GM12878 (cell line): ENCODE measurements at regions not wholly inside any gene's neighbourhood (a gene's known extent, or its start where the extent isn't known, plus 50 kb on each side); places are given as distances from the start of the nearest gene placed in this dataset.

Experiments
- ATAC-seq: fragments of 200-7000 bp; cut with Tn5 transposase; 3 replicates; pipeline ENCODE4 v1.9.1; 2020; ENCODE audit warnings: mild to moderate bottlenecking, moderate library complexity
- BruUV-seq: library from RNA; stranded (reverse); fragments of 400-500 nt; replicated peaks from 2 replicates; lab custom pipeline; 2021; lab: Mats Ljungman, UMichigan
- CTCF ChIA-PET: fragments of 300-600 bp; sonication (Branson Sonifier 250); formaldehyde crosslinking; extraction: SDS; loops from one replicate; lab custom pipeline; 2021; ENCODE audit warnings: inconsistent platforms; lab: Yijun Ruan, JAX
- POLR2A ChIA-PET: fragments of 350-600 bp; formaldehyde crosslinking; extraction: SDS; loops from one replicate; lab custom pipeline; 2021; ENCODE audit warnings: inconsistent platforms; lab: Charles Lee
- RAD21 ChIA-PET: fragments of 300-600 bp; sonication (Branson Sonifier 250); formaldehyde crosslinking; loops from one replicate; lab custom pipeline; 2023; ENCODE audit warnings: antibody characterized with exemption; ENCODE audit not compliant: unreplicated experiment; lab: Charles Lee
- SMC1A ChIA-PET: fragments of 300-600 bp; sonication (Branson Sonifier 250); formaldehyde crosslinking; loops from one replicate; lab custom pipeline; 2023; ENCODE audit not compliant: unreplicated experiment, uncharacterized antibody; lab: Charles Lee
- DNase-seq: peaks from one replicate; pipeline ENCODE4 v3.0.0-alpha.2; 2011; ENCODE audit warnings: low read depth, low spot score
- FAIRE-seq: peaks from 3 replicates; lab custom pipeline; 2011; peaks lifted over from hg19 to GRCh38; lab: Jason Lieb, UNC
- H2AFZ ChIP-seq: 2 replicates; pipeline ENCODE4 v1.6.0; 2011; ENCODE audit warnings: low read depth, low read length, control low read depth; ENCODE audit not compliant: control insufficient read depth
- H3K27ac ChIP-seq: 2 replicates; pipeline ENCODE4 v1.5.1; 2011; ENCODE audit warnings: control low read depth; ENCODE audit not compliant: control insufficient read depth, insufficient read depth
- H3K27me3 ChIP-seq, 2 experiments: replicated peaks in 1 of 2; 2 replicates each; pipeline versions ENCODE4 v1.6.0 to v1.6.1; 2011; ENCODE audit warnings: low read length in 1 of 2; ENCODE audit not compliant: control insufficient read depth in 2 of 2, insufficient read depth in 2 of 2
- H3K36me3 ChIP-seq, 2 experiments: 2 replicates each; pipeline ENCODE4 v1.5.1; 2011; ENCODE audit warnings: low read length in 1 of 2; ENCODE audit not compliant: control insufficient read depth in 2 of 2, insufficient read depth in 2 of 2
- H3K4me1 ChIP-seq: 2 replicates; pipeline ENCODE4 v1.6.1; 2011; ENCODE audit warnings: mild to moderate bottlenecking, low read length, moderate library complexity, mixed read lengths; ENCODE audit not compliant: control insufficient read depth, insufficient read depth
- H3K4me2 ChIP-seq: 2 replicates; pipeline ENCODE4 v1.6.0; 2011; ENCODE audit warnings: control low read depth; ENCODE audit not compliant: control insufficient read depth, insufficient read depth
- H3K4me3 ChIP-seq: fragments of 200-600 bp; sonication (generic); 2 replicates; pipeline ENCODE4 v1.5.1; 2016
- H3K79me2 ChIP-seq: 2 replicates; pipeline ENCODE4 v1.6.0; 2011; ENCODE audit warnings: low read length; ENCODE audit not compliant: control insufficient read depth, insufficient read depth
- H3K9ac ChIP-seq: 2 replicates; pipeline ENCODE4 v1.8.0; 2011; ENCODE audit warnings: low read length, control low read depth, mixed read lengths; ENCODE audit not compliant: control insufficient read depth, insufficient read depth
- H3K9me3 ChIP-seq: replicated peaks from 3 replicates; pipeline ENCODE4 v1.5.1; 2011; ENCODE audit warnings: mild to moderate bottlenecking, low read length; ENCODE audit not compliant: control insufficient read depth, insufficient read depth
- H4K20me1 ChIP-seq: 2 replicates; pipeline ENCODE4 v1.6.0; 2011; ENCODE audit not compliant: control insufficient read depth, insufficient read depth
- ASH2L ChIP-seq: fragments of 300-600, 200-600 bp; sonication (generic); IDR thresholded peaks from 2 replicates; pipeline ENCODE4 v1.6.1; 2017; ENCODE audit warnings: low read depth, mild to moderate bottlenecking, borderline replicate concordance
- BCLAF1 ChIP-seq: fragments of 450-650 bp; IDR thresholded peaks from 2 replicates; pipeline ENCODE4 v1.6.1; 2017; ENCODE audit warnings: antibody characterized with exemption, mild to moderate bottlenecking, moderate library complexity
- FOXK2 ChIP-seq: fragments of 450-650 bp; IDR thresholded peaks from 2 replicates; pipeline ENCODE4 v1.6.1; 2017; ENCODE audit warnings: mild to moderate bottlenecking, moderate library complexity
- MTA2 ChIP-seq: fragments of 450-650 bp; IDR thresholded peaks from 2 replicates; pipeline ENCODE4 v1.6.1; 2016; ENCODE audit warnings: low read depth, mild to moderate bottlenecking, moderate library complexity
- NFYA ChIP-seq: IDR thresholded peaks from 2 replicates; pipeline ENCODE4 v1.6.1; 2011; ENCODE audit warnings: low read depth, mild to moderate bottlenecking, low read length, improper control_type of control experiment, borderline replicate concordance
- POU2F2 ChIP-seq: IDR thresholded peaks from 3 replicates; pipeline ENCODE4 v1.6.1; 2011; ENCODE audit warnings: low read depth, mild to moderate bottlenecking, low read length, borderline replicate concordance
- REST ChIP-seq: IDR thresholded peaks from 2 replicates; pipeline ENCODE4 v1.6.1; 2012; ENCODE audit warnings: mild to moderate bottlenecking, low read depth, low read length
- SPI1 ChIP-seq: IDR thresholded peaks from 2 replicates; pipeline ENCODE4 v1.6.1; 2011; ENCODE audit warnings: low read depth, mild to moderate bottlenecking, low read length, moderate library complexity, borderline replicate concordance; ENCODE audit not compliant: insufficient read depth
- TCF12 ChIP-seq: IDR thresholded peaks from 2 replicates; pipeline ENCODE4 v1.6.1; 2011; ENCODE audit warnings: low read depth, mild to moderate bottlenecking, low read length
- TCF3 ChIP-seq: IDR thresholded peaks from 2 replicates; pipeline ENCODE4 v1.6.1; 2012; ENCODE audit warnings: low read depth, mild to moderate bottlenecking, low read length, borderline replicate concordance; ENCODE audit not compliant: insufficient read depth
- TCF7 ChIP-seq: IDR thresholded peaks from 2 replicates; pipeline ENCODE4 v1.6.1; 2014; ENCODE audit warnings: antibody characterized with exemption, borderline replicate concordance
- WRNIP1 ChIP-seq: IDR thresholded peaks from 2 replicates; pipeline ENCODE4 v1.6.1; 2011; ENCODE audit warnings: low read depth, low read length, improper control_type of control experiment, borderline replicate concordance
- WGBS: methylation state at CpG from one replicate; pipeline ENCODE4 v1.1.6; 2016; ENCODE audit warnings: low lambda C conversion rate; ENCODE audit not compliant: insufficient replicate concordance, insufficient coverage; ENCODE audit errors: missing lambda C conversion rate; 5-methylcytosine and 5-hydroxymethylcytosine counted together
- in situ Hi-C: fragments of 300-500 bp; cut with MboI; formaldehyde crosslinking; loops from 9 replicates; pipeline ENCODE4 v1.14.3; 2018; ENCODE audit warnings: mixed read lengths
- intact Hi-C: fragments of 100-400 bp; cut with micrococcal nuclease; formaldehyde crosslinking; loops from one replicate; pipeline ENCODE4 v1.14.2; 2022; ENCODE audit not compliant: unreplicated experiment
- TF ChIP-seq, protein P1 (sequence below): IDR thresholded peaks from 2 replicates; pipeline ENCODE4 v1.6.1; 2012; ENCODE audit warnings: low read length, inconsistent platforms

DNA sequence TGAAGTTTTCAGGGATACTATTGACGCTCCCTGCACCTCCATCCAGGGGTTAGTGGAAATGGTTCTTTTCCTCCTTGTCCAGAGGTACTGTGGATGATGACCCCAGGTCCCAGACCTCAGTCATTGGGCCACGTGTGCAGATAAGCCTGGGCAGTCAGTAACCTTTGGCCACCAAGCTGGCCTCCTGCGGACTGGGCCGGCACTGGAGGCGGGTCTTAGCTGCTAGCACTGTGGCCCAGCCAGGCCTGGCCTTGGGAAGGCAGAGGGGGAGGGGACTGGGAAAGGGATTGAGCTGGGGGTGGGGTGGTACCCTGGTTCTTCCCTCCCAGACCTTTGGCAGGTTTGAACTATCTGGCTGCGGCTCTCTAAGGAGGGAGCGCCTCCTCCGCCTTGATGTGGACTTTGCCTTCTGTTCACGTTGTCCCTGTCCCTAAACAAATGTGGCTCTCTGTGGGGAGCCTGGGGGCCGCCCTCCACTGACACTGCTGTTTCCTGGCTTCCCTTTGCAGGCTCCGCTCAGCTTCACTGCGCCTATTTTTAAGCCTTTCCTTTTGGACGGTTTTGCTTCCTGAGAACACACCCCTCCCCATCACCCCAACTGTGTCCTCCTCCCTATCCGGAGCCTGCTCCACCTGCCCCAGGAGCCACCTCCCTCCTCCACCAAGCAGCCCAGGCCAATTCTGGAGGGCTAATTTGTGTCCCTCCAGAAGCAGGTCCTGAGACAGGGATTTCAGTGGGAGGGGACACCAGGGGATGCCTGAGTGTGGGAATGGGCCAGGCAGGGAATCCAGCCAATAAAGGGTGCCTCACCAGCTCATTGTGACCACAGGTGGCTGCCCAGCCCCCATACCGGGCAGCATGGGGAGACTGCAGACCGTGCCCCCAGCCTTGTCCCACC lies 251.9 kb downstream of the SEC14L1 start (continued):
- TF ChIP-seq BCLAF1 (no peak), ASH2L (no peak), FOXK2 (no peak), POU2F2 (no peak), WRNIP1 (no peak), SPI1 (no peak), TCF3 (no peak), TCF7 (no peak)

DNA sequence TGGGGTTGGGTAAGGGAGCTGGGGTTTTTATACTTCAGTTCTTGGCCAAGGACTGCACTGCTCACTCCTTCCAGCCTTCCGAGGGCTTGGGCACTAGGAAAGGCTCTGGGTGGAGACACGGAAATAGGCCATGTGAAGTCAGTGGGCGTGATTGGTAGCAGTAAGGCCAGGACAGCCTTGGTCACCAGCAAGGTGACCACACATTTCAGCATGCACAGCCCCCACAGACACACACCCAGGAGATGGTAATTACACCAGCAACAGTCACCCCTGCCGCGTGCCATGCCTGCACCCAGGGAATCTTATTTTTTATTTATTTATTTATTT lies 252.5 kb downstream of the SEC14L1 start:
- Histone ChIP-seq H3K27me3 (no peaks in the 10 kb centered on the region), H4K20me1 (no peaks in the 10 kb centered on the region), H2AFZ (no peak overlapping the region), H3K4me2 (no peak overlapping the region), H3K4me1 (peaks cover 16% of the 10 kb centered on the region), H3K79me2 (peaks cover 12% of the 10 kb centered on the region), H3K9ac (no peak overlapping the region), H3K4me3 (no peak overlapping the region), H3K27ac (no peak overlapping the region), H3K36me3 (peaks cover 0 to 3% of the 10 kb centered on the region in 2 experiments; a peak in 3 of 4 replicates), H3K9me3 (no peaks in the 10 kb centered on the region)
- POLR2A ChIA-PET, result no interaction called here
- DNase-seq (no peak), FAIRE-seq (no peak), ATAC-seq (no peak)
- SMC1A ChIA-PET, result interaction anchor here (1.4 kb wide), 1 partner anchor 61 kb away, joined by 3 read pairs; no protein-coding TSS in a partner anchor
- RAD21 ChIA-PET, result no interaction called here
- in situ Hi-C loops, result no loop called here
- 80% methylated on average over 5 of the region's 5 CpGs for WGBS
- intact Hi-C loops, result no loop called here
- BruUV-seq, result no TSS peak
- CTCF ChIA-PET, result interaction anchor here (1.1 kb wide), 1 partner anchor 10 kb away, joined by 3 read pairs; no protein-coding TSS in a partner anchor
- TF ChIP-seq NFYA (no peak), MTA2 (no peak), REST (no peak), TCF12 (no peak)
- TF ChIP-seq, protein P1, sequence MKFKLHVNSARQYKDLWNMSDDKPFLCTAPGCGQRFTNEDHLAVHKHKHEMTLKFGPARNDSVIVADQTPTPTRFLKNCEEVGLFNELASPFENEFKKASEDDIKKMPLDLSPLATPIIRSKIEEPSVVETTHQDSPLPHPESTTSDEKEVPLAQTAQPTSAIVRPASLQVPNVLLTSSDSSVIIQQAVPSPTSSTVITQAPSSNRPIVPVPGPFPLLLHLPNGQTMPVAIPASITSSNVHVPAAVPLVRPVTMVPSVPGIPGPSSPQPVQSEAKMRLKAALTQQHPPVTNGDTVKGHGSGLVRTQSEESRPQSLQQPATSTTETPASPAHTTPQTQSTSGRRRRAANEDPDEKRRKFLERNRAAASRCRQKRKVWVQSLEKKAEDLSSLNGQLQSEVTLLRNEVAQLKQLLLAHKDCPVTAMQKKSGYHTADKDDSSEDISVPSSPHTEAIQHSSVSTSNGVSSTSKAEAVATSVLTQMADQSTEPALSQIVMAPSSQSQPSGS, result no peak
